ENCODE measurements at regions not wholly inside any gene's neighbourhood (a gene's known extent, or its start where the extent isn't known, plus 50 kb on each side); places are given as distances from the start of the nearest gene placed in this dataset.

- Histone ChIP-seq H2BK15ac (ENCODE audit: low read depth, low read length) (no peak overlapping the region), H3K56ac (ENCODE audit: extremely low read depth, insufficient read depth, low read length) (no peak overlapping the region), H3K14ac (replicated peaks; ENCODE audit: low read depth, low read length) (no peak overlapping the region), H2BK120ac (ENCODE audit: low read depth, low read length) (no peak overlapping the region), H2AK5ac (ENCODE audit: low read depth, low read length) (no peak overlapping the region), H3K36me3 (ENCODE audit: control insufficient read depth, insufficient read depth, low read length) (no peaks in the 10 kb centered on the region), H3K9me1 (ENCODE audit: insufficient read depth, low read length) (no peaks in the 10 kb centered on the region), H3K27me3 (ENCODE audit: control insufficient read depth, insufficient read depth, low read length) (no peaks in the 10 kb centered on the region), H3K27ac (ENCODE audit: insufficient read depth, low read length) (no peak overlapping the region), H3K9me3 (ENCODE audit: control insufficient read depth, insufficient read depth, low read length) (peaks cover 7% of the 10 kb centered on the region), H2BK5ac (ENCODE audit: low read depth, low read length, poor library complexity, severe bottlenecking) (no peak overlapping the region), H3K23ac (ENCODE audit: low read depth, low read length) (no peak overlapping the region), H4K20me1 (ENCODE audit: insufficient read depth, low read length) (no peaks in the 10 kb centered on the region), H4K91ac (ENCODE audit: insufficient read depth, low read depth, low read length) (no peak overlapping the region), H2AK9ac (replicated peaks; ENCODE audit: low read depth, low read length, poor library complexity) (no peak overlapping the region), H3K4me2 (ENCODE audit: low read depth, low read length) (no peak overlapping the region), H3K18ac (ENCODE audit: low read depth, low read length) (no peak overlapping the region), H3K79me1 (ENCODE audit: low read depth in 1 of 2, low read length in 2 of 2) (no peaks in the 10 kb centered on the region; a peak in 2 of 4 replicates), H3K4me3 (ENCODE audit: insufficient read depth, low read depth, low read length) (no peak overlapping the region), H3K9ac (ENCODE audit: low read depth, low read length) (no peak overlapping the region), H2AFZ (replicated peaks; ENCODE audit: low read length, poor library complexity) (no peak overlapping the region), H4K8ac (ENCODE audit: low read depth in 2 of 2, low read length in 2 of 2) (no peak overlapping the region), H3K4me1 (ENCODE audit: control insufficient read depth, insufficient read depth, low read length) (no peaks in the 10 kb centered on the region), H2BK20ac (ENCODE audit: low read depth, low read length) (no peak overlapping the region), H3K4ac (ENCODE audit: low read depth, low read length) (no peak overlapping the region), H4K5ac (ENCODE audit: low read depth, low read length) (no peak overlapping the region)
- no CpG with 5 or more reads among the region's 1 CpG for WGBS, 2 experiments (ENCODE audit: extremely low coverage in 2 of 2, insufficient read length in 1 of 2)
- no peak for ATAC-seq (ENCODE audit: low read depth)
- TF ChIP-seq NFE2L2 (IDR thresholded peaks at IDR 0.05; ENCODE audit: low read depth, low read length) = no peak
- TF ChIP-seq POLR2A (IDR thresholded peaks at IDR 0.05; ENCODE audit: low read depth, low read length) = no peak
- no peak for TF ChIP-seq RAD21 (IDR thresholded peaks at IDR 0.05; ENCODE audit: low read length)
- no peak for TF ChIP-seq RFX5 (IDR thresholded peaks at IDR 0.05; ENCODE audit: low read depth, low read length)
- no peak for TF ChIP-seq FOS (IDR thresholded peaks at IDR 0.05; ENCODE audit: low read depth, low read length)
- intact Hi-C loops (cut with micrococcal nuclease) (loop anchor here (1.0 kb wide), 1 partner anchor 91 kb away; no protein-coding TSS in a partner anchor), in situ Hi-C loops (cut with MboI; ENCODE audit: low sequenced_read_pairs) (no loop called here), dilution Hi-C loops (cut with HindIII; ENCODE audit: low sequenced_read_pairs, unreplicated experiment) (no loop called here)
- BruUV-seq (replicated peaks) = no TSS peak
- DNase-seq = no peak
- ChIA-PET CTCF (no interaction called here), POLR2A (ENCODE audit: unreplicated experiment) (no interaction called here)
Observed at GRCh38 chr7:32803406-32804141, 88.0 kb downstream of the KBTBD2 start.
